H9 (cell line): ENCODE measurements at regions not wholly inside any gene's neighbourhood (a gene's known extent, or its start where the extent isn't known, plus 50 kb on each side); places are given as distances from the start of the nearest gene placed in this dataset.

Experiments
- DNase-seq: peaks from one replicate; pipeline ENCODE4 v3.0.0-alpha.2; 2017
- H2AFZ ChIP-seq: one replicate; pipeline ENCODE4 v1.6.1; 2013; ENCODE audit warnings: mild to moderate bottlenecking, low read length, control low read depth, moderate library complexity
- H2AK5ac ChIP-seq: 2 replicates; pipeline ENCODE4 v1.6.1; 2013; ENCODE audit warnings: low read length, control low read depth, mixed read lengths; ENCODE audit not compliant: insufficient read length
- H2BK120ac ChIP-seq: one replicate; pipeline ENCODE4 v1.6.1; 2013; ENCODE audit warnings: low read depth, mild to moderate bottlenecking, low read length, control low read depth, inconsistent platforms; ENCODE audit not compliant: poor library complexity, severe bottlenecking
- H2BK12ac ChIP-seq: 2 replicates; pipeline ENCODE4 v1.6.1; 2013; ENCODE audit warnings: low read length, control low read depth, mixed read lengths, low read depth; ENCODE audit not compliant: insufficient read length
- H2BK15ac ChIP-seq: 2 replicates; pipeline ENCODE4 v1.6.1; 2013; ENCODE audit warnings: low read depth, low read length, control low read depth
- H2BK20ac ChIP-seq: one replicate; pipeline ENCODE4 v1.6.1; 2013; ENCODE audit warnings: low read depth, mild to moderate bottlenecking, low read length, control low read depth, inconsistent platforms; ENCODE audit not compliant: poor library complexity, severe bottlenecking
- H2BK5ac ChIP-seq: 2 replicates; pipeline ENCODE4 v1.6.1; 2013; ENCODE audit warnings: low read length, control low read depth, mixed read lengths; ENCODE audit not compliant: insufficient read length
- H3K14ac ChIP-seq: 2 replicates; pipeline ENCODE4 v1.6.1; 2013; ENCODE audit warnings: low read length, control low read depth; ENCODE audit not compliant: insufficient read depth
- H3K18ac ChIP-seq: 2 replicates; pipeline ENCODE4 v1.6.1; 2013; ENCODE audit warnings: low read depth, mild to moderate bottlenecking, mixed read lengths, low read length, control low read depth; ENCODE audit not compliant: insufficient read length
- H3K23ac ChIP-seq: 2 replicates; pipeline ENCODE4 v1.6.1; 2013; ENCODE audit warnings: low read length, control low read depth, mixed read lengths, low read depth; ENCODE audit not compliant: insufficient read length
- H3K23me2 ChIP-seq: 2 replicates; pipeline ENCODE4 v1.6.1; 2013; ENCODE audit warnings: low read depth, mild to moderate bottlenecking, mixed read lengths, low read length, control low read depth; ENCODE audit not compliant: insufficient read length, poor library complexity, severe bottlenecking
- H3K27ac ChIP-seq: 2 replicates; pipeline ENCODE4 v1.5.1; 2013; ENCODE audit warnings: low read length, control low read depth, mixed read lengths, low read depth; ENCODE audit not compliant: insufficient read length
- H3K27me3 ChIP-seq: 2 replicates; pipeline ENCODE4 v1.6.1; 2013; ENCODE audit warnings: low read length, control low read depth, inconsistent platforms; ENCODE audit not compliant: insufficient read depth
- H3K4ac ChIP-seq: 2 replicates; pipeline ENCODE4 v1.6.1; 2013; ENCODE audit warnings: low read depth, mild to moderate bottlenecking, control low read depth, inconsistent platforms, low read length, moderate library complexity
- H3K4me1 ChIP-seq: 2 replicates; pipeline ENCODE4 v1.6.1; 2013; ENCODE audit warnings: low read length, control low read depth, inconsistent platforms; ENCODE audit not compliant: insufficient read depth
- H3K4me2 ChIP-seq: 2 replicates; pipeline ENCODE4 v1.6.1; 2013; ENCODE audit warnings: low read length, control low read depth, mixed read lengths; ENCODE audit not compliant: insufficient read length, insufficient read depth
- H3K56ac ChIP-seq: 2 replicates; pipeline ENCODE4 v1.6.1; 2013; ENCODE audit warnings: low read depth, mild to moderate bottlenecking, mixed read lengths, low read length, control low read depth; ENCODE audit not compliant: insufficient read length
- H3K79me1 ChIP-seq: 2 replicates; pipeline ENCODE4 v1.6.1; 2013; ENCODE audit warnings: low read depth, mild to moderate bottlenecking, moderate library complexity, low read length, control low read depth, inconsistent platforms; ENCODE audit not compliant: insufficient read depth, poor library complexity, severe bottlenecking
- H3K79me2 ChIP-seq: 2 replicates; pipeline ENCODE4 v1.6.1; 2013; ENCODE audit warnings: low read length, control low read depth, inconsistent platforms; ENCODE audit not compliant: insufficient read depth
- H3K9ac ChIP-seq: 2 replicates; pipeline ENCODE4 v1.6.1; 2013; ENCODE audit warnings: low read length, control low read depth, mixed read lengths; ENCODE audit not compliant: insufficient read length; ENCODE audit errors: extremely low read depth
- H3K9me3 ChIP-seq: one replicate; pipeline ENCODE4 v1.6.1; 2013; ENCODE audit warnings: low read depth, low read length, inconsistent platforms; ENCODE audit not compliant: control insufficient read depth
- H3T11ph ChIP-seq: one replicate; pipeline ENCODE4 v1.6.1; 2013; ENCODE audit warnings: mild to moderate bottlenecking, low read length, control low read depth, inconsistent platforms
- H4K20me1 ChIP-seq: one replicate; pipeline ENCODE4 v1.6.1; 2013; ENCODE audit not compliant: control insufficient read depth, insufficient read length, insufficient read depth
- H4K5ac ChIP-seq: 2 replicates; pipeline ENCODE4 v1.6.1; 2013; ENCODE audit warnings: low read depth, mild to moderate bottlenecking, mixed read lengths, low read length, control low read depth; ENCODE audit not compliant: insufficient read length
- H4K8ac ChIP-seq: replicated peaks from 2 replicates; pipeline ENCODE4 v1.6.1; 2013; ENCODE audit warnings: low read length, control low read depth, mixed read lengths, low read depth; ENCODE audit not compliant: insufficient read length
- H4K91ac ChIP-seq: 2 replicates; pipeline ENCODE4 v1.6.1; 2013; ENCODE audit warnings: low read depth, mild to moderate bottlenecking, moderate library complexity, mixed read lengths, low read length, control low read depth; ENCODE audit not compliant: insufficient read length
- H3K27ac Mint-ChIP-seq, 3 experiments: 2 replicates in 2 of 3; 3 replicates in 1 of 3; pipeline ENCODE4 v1.8.0; 2020 to 2021; ENCODE audit warnings: mixed read lengths in 3 of 3, mild to moderate bottlenecking in 1 of 3, moderate library complexity in 1 of 3
- H3K27me3 Mint-ChIP-seq: 2 replicates; pipeline ENCODE4 v1.8.0; 2021; ENCODE audit warnings: low read depth, mild to moderate bottlenecking, moderate library complexity, mixed read lengths
- H3K36me3 Mint-ChIP-seq, 3 experiments: 2 replicates in 2 of 3; 3 replicates in 1 of 3; pipeline ENCODE4 v1.8.0; 2020 to 2021; ENCODE audit warnings: low read depth in 3 of 3, mixed read lengths in 3 of 3; ENCODE audit not compliant: insufficient read depth in 1 of 3
- H3K4me1 Mint-ChIP-seq, 2 experiments: 2 replicates each; pipeline ENCODE4 v1.8.0; 2020; ENCODE audit warnings: mixed read lengths in 2 of 2
- H3K4me3 Mint-ChIP-seq, 2 experiments: 2 replicates in 1 of 2; 3 replicates in 1 of 2; pipeline ENCODE4 v1.8.0; 2020 to 2021; ENCODE audit warnings: mild to moderate bottlenecking in 2 of 2, mixed read lengths in 2 of 2, moderate library complexity in 1 of 2
- H3K9me3 Mint-ChIP-seq, 2 experiments: 2 replicates in 1 of 2; 3 replicates in 1 of 2; pipeline ENCODE4 v1.8.0; 2020; ENCODE audit warnings: mild to moderate bottlenecking in 2 of 2, mixed read lengths in 2 of 2, moderate library complexity in 1 of 2
- CTCF ChIP-seq: fragments of 200-600 bp; sonication (generic); conservative IDR thresholded peaks from 3 replicates; pipeline ENCODE4 v1.8.0; 2021; ENCODE audit warnings: antibody characterized with exemption, mild to moderate bottlenecking
- WGBS: extraction: QIAGEN DNeasy Blood & Tissue Kit; methylation state at CpG from one replicate; pipeline ENCODE4 v1.1.7; 2013; ENCODE audit warnings: missing lambda C conversion rate, low lambda C conversion rate, mixed read lengths; ENCODE audit not compliant: insufficient read length; ENCODE audit errors: extremely low coverage; 5-methylcytosine and 5-hydroxymethylcytosine counted together

- H3K36me3 Mint-ChIP-seq = no peaks in the 10 kb centered on the region
- H4K8ac ChIP-seq = no peak overlapping the region
- no peak overlapping the region for H3K56ac ChIP-seq
- H3K4me3 Mint-ChIP-seq = no peak overlapping the region
- H2BK20ac ChIP-seq = no peak overlapping the region
- H2BK12ac ChIP-seq = no peak overlapping the region
- H3K9me3 Mint-ChIP-seq = no peaks in the 10 kb centered on the region
- no peak overlapping the region for H3K4me2 ChIP-seq
- H4K5ac ChIP-seq = no peak overlapping the region
- no CpG with 5 or more reads among the region's 7 CpGs for WGBS
- H3K4me1 Mint-ChIP-seq = peaks cover 6 to 10% of the 10 kb centered on the region in 2 experiments
- no peak overlapping the region for H3K9ac ChIP-seq
- no peaks in the 10 kb centered on the region for H3K79me2 ChIP-seq
- H3K18ac ChIP-seq = no peak overlapping the region
- no peak for DNase-seq
- H3K14ac ChIP-seq = no peak overlapping the region
- H3K9me3 ChIP-seq = no peaks in the 10 kb centered on the region
- no peak overlapping the region for H3K4ac ChIP-seq
- H2AFZ ChIP-seq = no peak overlapping the region
- no peak overlapping the region for H4K91ac ChIP-seq
- no peak overlapping the region for H2BK15ac ChIP-seq
- no peak overlapping the region for H3T11ph ChIP-seq
- H4K20me1 ChIP-seq = no peaks in the 10 kb centered on the region
- no peaks in the 10 kb centered on the region; the same call in 1 of the 2 replicates for H3K27me3 Mint-ChIP-seq
- H2BK5ac ChIP-seq = no peak overlapping the region
- no peak for TF ChIP-seq CTCF
- H3K27ac Mint-ChIP-seq = 0 out of 7 replicates have a peak overlapping the region, but pooled peaks of 1 of the 3 experiments have one; percentile 39
- H3K27ac ChIP-seq = no peak overlapping the region
- no peaks in the 10 kb centered on the region for H3K27me3 ChIP-seq
- no peak overlapping the region for H2AK5ac ChIP-seq
- no peaks in the 10 kb centered on the region for H3K23me2 ChIP-seq
- H3K79me1 ChIP-seq = no peaks in the 10 kb centered on the region
- H3K23ac ChIP-seq = no peak overlapping the region
- no peak overlapping the region for H2BK120ac ChIP-seq
- H3K4me1 ChIP-seq = no peaks in the 10 kb centered on the region; the same call in 1 of the 2 replicates
These were observed 62.8 kb upstream of the ANO3 start for GRCh38 chr11:26268980-26269660.
